ENCODE measurements at regions not wholly inside any gene's neighbourhood (a gene's known extent, or its start where the extent isn't known, plus 50 kb on each side); places are given as distances from the start of the nearest gene placed in this dataset.
"Not testable (repeated sequence)": the region's sequence is repeated elsewhere in the genome, so short reads cannot be mapped to it uniquely, and the experiment has no call there.

GRCh38 chr1:149157409-149157808, 54.1 kb upstream of the NBPF9 start:
- DNase-seq, result not testable (repeated sequence)

GRCh38 chr1:149158308-149158707, 55.0 kb upstream of the NBPF9 start:
- DNase-seq, result not testable (repeated sequence)

- not testable (repeated sequence) for DNase-seq
Measured at GRCh38 chr1:149163063-149163444, 59.7 kb upstream of the NBPF9 start.

GRCh38 chr1:149174765-149175164, 71.4 kb upstream of the NBPF9 start:
- peak; percentile 3 for DNase-seq

GRCh38 chr1:149175812-149176211, 72.5 kb upstream of the NBPF9 start:
- DNase-seq, result not testable (repeated sequence)

- DNase-seq, result peak; percentile 70
Measured at GRCh38 chr1:149176453-149177316, 73.3 kb upstream of the NBPF9 start.

- DNase-seq, result not testable (repeated sequence)
Measured at GRCh38 chr1:149190742-149191141, 87.4 kb upstream of the NBPF9 start.

GRCh38 chr1:149196651-149197050, 93.3 kb upstream of the NBPF9 start:
- DNase-seq, result not testable (repeated sequence)

GRCh38 chr1:149200567-149200966, 97.2 kb upstream of the NBPF9 start:
- DNase-seq, result not testable (repeated sequence)

- DNase-seq, result not testable (repeated sequence)
Measured at GRCh38 chr1:149202283-149202682, 98.9 kb upstream of the NBPF9 start.

- DNase-seq, result not testable (repeated sequence)
Measured at GRCh38 chr1:149204396-149204795, 101.0 kb upstream of the NBPF9 start.

- DNase-seq, result not testable (repeated sequence)
Measured at GRCh38 chr1:149208836-149209235, 105.5 kb upstream of the NBPF9 start.

- DNase-seq, result not testable (repeated sequence)
Measured at GRCh38 chr1:149211757-149212420, 108.5 kb upstream of the NBPF9 start.

- DNase-seq, result not testable (repeated sequence)
Measured at GRCh38 chr1:149212946-149213345, 109.6 kb upstream of the NBPF9 start.

- DNase-seq, result not testable (repeated sequence)
Measured at GRCh38 chr1:149213673-149214072, 110.3 kb upstream of the NBPF9 start.

GRCh38 chr1:149218080-149218988, 115.0 kb upstream of the NBPF9 start:
- DNase-seq, result not testable (repeated sequence)

GRCh38 chr1:149219539-149219938, 116.2 kb upstream of the NBPF9 start:
- not testable (repeated sequence) for DNase-seq

GRCh38 chr1:149220463-149221074, 117.2 kb upstream of the NBPF9 start:
- DNase-seq, result not testable (repeated sequence)

- not testable (repeated sequence) for DNase-seq
Measured at GRCh38 chr1:149227933-149228665, 124.7 kb upstream of the NBPF9 start.

GRCh38 chr1:149228672-149229585, 125.6 kb upstream of the NBPF9 start:
- DNase-seq, result not testable (repeated sequence)

Measured in activated naive CD4-positive, alpha-beta T cell treated with Interleukin-2 at 50 U/mL for 16 hours (primary cell).